Stomach (tissue), 8 donors: ENCODE measurements at regions not wholly inside any gene's neighbourhood (a gene's known extent, or its start where the extent isn't known, plus 50 kb on each side); places are given as distances from the start of the nearest gene placed in this dataset.
"Not testable (repeated sequence)": the region's sequence is repeated elsewhere in the genome, so short reads cannot be mapped to it uniquely, and the experiment has no call there.

ENCODE experiments used
- DNase-seq, 2 donors: peaks; one replicate each; pipeline versions ENCODE4 v3.0.0 to v3.0.0-alpha.2; 2013 to 2019
- H3K27ac ChIP-seq, 5 donors: fragments of 200-600 bp in 4 of 5; sonication (generic) in 4 of 5; one replicate each; pipeline ENCODE4 v1.5.1; 2013 to 2019; ENCODE audit warnings: mild to moderate bottlenecking in 1 of 5, moderate library complexity in 1 of 5
- H3K27me3 ChIP-seq, 3 donors: fragments of 200-600 bp; sonication (generic); one replicate each; pipeline ENCODE4 v1.5.1; 2017 to 2019; ENCODE audit warnings: mixed run types in 1 of 3
- H3K36me3 ChIP-seq, 4 donors: fragments of 200-600 bp; sonication (generic); 1 replicate in 3 of 4; 2 replicates in 1 of 4; pipeline ENCODE4 v1.5.1; 2016 to 2019
- H3K4me1 ChIP-seq, 4 donors: fragments of 200-600 bp; sonication (generic); one replicate each; pipeline ENCODE4 v1.5.1; 2016 to 2019
- H3K4me3 ChIP-seq, 4 donors: fragments of 200-600 bp; sonication (generic) in 3 of 4; one replicate each; pipeline ENCODE4 v1.5.1; 2016 to 2019; ENCODE audit warnings: mild to moderate bottlenecking in 1 of 4
- H3K9me3 ChIP-seq, 4 donors: fragments of 200-600 bp; sonication (generic); one replicate each; pipeline ENCODE4 v1.5.1; 2016 to 2019
- EP300 ChIP-seq: sonication (generic); formaldehyde crosslinking; IDR thresholded peaks from one replicate; pipeline ENCODE4 v1.6.1; 2017; ENCODE audit warnings: antibody characterized with exemption
- POLR2A ChIP-seq, 4 donors: fragments of 450-650 bp; IDR thresholded peaks; one replicate each; pipeline ENCODE4 v1.6.1; 2016; ENCODE audit warnings: antibody characterized with exemption in 4 of 4, control low read depth in 2 of 4, mild to moderate bottlenecking in 1 of 4, moderate library complexity in 1 of 4
- POLR2AphosphoS5 ChIP-seq, 3 donors: sonication (generic); formaldehyde crosslinking; IDR thresholded peaks; one replicate each; pipeline ENCODE4 v1.6.1; 2016; ENCODE audit warnings: antibody characterized with exemption in 3 of 3
- WGBS, 5 donors: extraction: QIAGEN DNeasy Blood & Tissue Kit in 3 of 5; methylation state at CpG; one replicate each; pipeline versions ENCODE4 v1.1.5 to v1.1.7; 2013 to 2018; 5-methylcytosine and 5-hydroxymethylcytosine counted together
- intact Hi-C: fragments of 100-400 bp; cut with DNase I; formaldehyde crosslinking; loops from one replicate; pipeline ENCODE4 v1.15.1; 2023; ENCODE audit warnings: low total_unique reads
- TF ChIP-seq, protein P1 (sequence below), 7 experiments: fragments of 450-650 bp in 4 of 7; fragments of 200-600 bp in 3 of 7; sonication (generic) in 3 of 7; IDR thresholded peaks; one replicate each; pipeline ENCODE4 v1.5.1; 2016 to 2019; ENCODE audit warnings: antibody characterized with exemption in 7 of 7, control low read depth in 2 of 7, mild to moderate bottlenecking in 1 of 7
- donor health status: healthy with polysubstance abuse.
- donor health status: Bipolar disorder and iron deficiency.
- donor health status: healthy.

GRCh38 chr4:97016186-97016907, 1126.9 kb downstream of the STPG2 start:
- Histone ChIP-seq H3K4me1 (no peaks in the 10 kb centered on the region), H3K9me3 (no peaks in the 10 kb centered on the region), H3K27me3 (no peaks in the 10 kb centered on the region), H3K4me3 (no peak overlapping the region), H3K27ac (no peak overlapping the region), H3K36me3 (no peaks in the 10 kb centered on the region)
- WGBS, 5 donors = 56 to 65% (median 61%) methylated on average over 5 of the region's 5 CpGs
- TF ChIP-seq POLR2AphosphoS5 (IDR thresholded peaks at IDR 0.05) (no peak), POLR2A (IDR thresholded peaks at IDR 0.05) (no peak), EP300 (no peak)
- TF ChIP-seq, protein P1, sequence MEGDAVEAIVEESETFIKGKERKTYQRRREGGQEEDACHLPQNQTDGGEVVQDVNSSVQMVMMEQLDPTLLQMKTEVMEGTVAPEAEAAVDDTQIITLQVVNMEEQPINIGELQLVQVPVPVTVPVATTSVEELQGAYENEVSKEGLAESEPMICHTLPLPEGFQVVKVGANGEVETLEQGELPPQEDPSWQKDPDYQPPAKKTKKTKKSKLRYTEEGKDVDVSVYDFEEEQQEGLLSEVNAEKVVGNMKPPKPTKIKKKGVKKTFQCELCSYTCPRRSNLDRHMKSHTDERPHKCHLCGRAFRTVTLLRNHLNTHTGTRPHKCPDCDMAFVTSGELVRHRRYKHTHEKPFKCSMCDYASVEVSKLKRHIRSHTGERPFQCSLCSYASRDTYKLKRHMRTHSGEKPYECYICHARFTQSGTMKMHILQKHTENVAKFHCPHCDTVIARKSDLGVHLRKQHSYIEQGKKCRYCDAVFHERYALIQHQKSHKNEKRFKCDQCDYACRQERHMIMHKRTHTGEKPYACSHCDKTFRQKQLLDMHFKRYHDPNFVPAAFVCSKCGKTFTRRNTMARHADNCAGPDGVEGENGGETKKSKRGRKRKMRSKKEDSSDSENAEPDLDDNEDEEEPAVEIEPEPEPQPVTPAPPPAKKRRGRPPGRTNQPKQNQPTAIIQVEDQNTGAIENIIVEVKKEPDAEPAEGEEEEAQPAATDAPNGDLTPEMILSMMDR (IDR thresholded peaks at IDR 0.05) = no peak
- peak in 1 of 2 donors; percentile 6 for DNase-seq
- intact Hi-C loops = no loop called here

GRCh38 chr4:97027728-97028410, 1115.4 kb downstream of the STPG2 start:
- no peak for DNase-seq
- no peaks in the 10 kb centered on the region for H3K36me3 ChIP-seq
- 51 to 62% (median 54%) methylated on average over 2 of the region's 2 CpGs for WGBS, 5 donors
- intact Hi-C loops = no loop called here
- no peaks in the 10 kb centered on the region for H3K27me3 ChIP-seq
- no peaks in the 10 kb centered on the region for H3K9me3 ChIP-seq
- TF ChIP-seq POLR2A (IDR thresholded peaks at IDR 0.05) (no peak), POLR2AphosphoS5 (IDR thresholded peaks at IDR 0.05) (no peak), EP300 (no peak)
- TF ChIP-seq, protein P1 (IDR thresholded peaks at IDR 0.05) = no peak
- no peak overlapping the region for H3K27ac ChIP-seq
- H3K4me3 ChIP-seq = no peak overlapping the region
- H3K4me1 ChIP-seq = no peaks in the 10 kb centered on the region

DNA sequence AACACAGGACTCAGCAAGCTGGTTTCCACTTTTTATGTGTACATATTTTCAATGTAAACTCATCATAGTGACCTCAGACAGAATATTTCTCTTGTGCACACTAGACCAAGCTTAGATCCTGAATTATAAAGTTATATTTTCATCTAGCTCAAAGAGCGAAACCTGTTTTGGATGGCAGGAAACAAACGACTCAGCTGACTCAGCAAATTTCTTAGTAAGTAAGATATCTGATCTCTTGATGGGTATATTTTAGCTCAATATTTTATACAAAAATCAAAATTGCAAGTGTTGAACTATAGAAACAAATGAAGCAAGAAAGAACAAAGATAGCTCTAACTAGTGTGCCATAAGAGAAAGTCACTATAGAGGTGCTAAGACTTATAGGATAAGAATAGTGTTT, 1114.5 kb downstream of the STPG2 start:
- Histone ChIP-seq H3K27ac (no peak overlapping the region), H3K4me3 (no peak overlapping the region), H3K9me3 (no peaks in the 10 kb centered on the region), H3K27me3 (no peaks in the 10 kb centered on the region), H3K36me3 (no peaks in the 10 kb centered on the region), H3K4me1 (no peaks in the 10 kb centered on the region)
- intact Hi-C loops = no loop called here
- TF ChIP-seq EP300 = no peak
- no peak for TF ChIP-seq POLR2AphosphoS5 (IDR thresholded peaks at IDR 0.05)
- TF ChIP-seq, protein P1 (IDR thresholded peaks at IDR 0.05) = no peak
- TF ChIP-seq POLR2A (IDR thresholded peaks at IDR 0.05) = no peak
- WGBS, 5 donors = 58 to 68% (median 65%) methylated on average over 2 of the region's 2 CpGs
- no peak for DNase-seq

GRCh38 chr4:97037411-97038145, 1105.7 kb downstream of the STPG2 start:
- H3K4me1 ChIP-seq, H3K9me3 ChIP-seq, H3K4me3 ChIP-seq, H3K27ac ChIP-seq, H3K27me3 ChIP-seq, intact Hi-C loops, DNase-seq, H3K36me3 ChIP-seq: not testable (repeated sequence)
- 56 to 66% (median 59%) methylated on average over 12 of the region's 12 CpGs for WGBS, 5 donors
